GM12878 (cell line): ENCODE measurements at regions not wholly inside any gene's neighbourhood (a gene's known extent, or its start where the extent isn't known, plus 50 kb on each side); places are given as distances from the start of the nearest gene placed in this dataset.

Experiments
- ATAC-seq: fragments of 200-7000 bp; cut with Tn5 transposase; 3 replicates; pipeline ENCODE4 v1.9.1; 2020; ENCODE audit warnings: mild to moderate bottlenecking, moderate library complexity
- BruUV-seq: library from RNA; stranded (reverse); fragments of 400-500 nt; replicated peaks from 2 replicates; lab custom pipeline; 2021; lab: Mats Ljungman, UMichigan
- CTCF ChIA-PET: fragments of 300-600 bp; sonication (Branson Sonifier 250); formaldehyde crosslinking; extraction: SDS; loops from one replicate; lab custom pipeline; 2021; ENCODE audit warnings: inconsistent platforms; lab: Yijun Ruan, JAX
- POLR2A ChIA-PET: fragments of 350-600 bp; formaldehyde crosslinking; extraction: SDS; loops from one replicate; lab custom pipeline; 2021; ENCODE audit warnings: inconsistent platforms; lab: Charles Lee
- RAD21 ChIA-PET: fragments of 300-600 bp; sonication (Branson Sonifier 250); formaldehyde crosslinking; loops from one replicate; lab custom pipeline; 2023; ENCODE audit warnings: antibody characterized with exemption; ENCODE audit not compliant: unreplicated experiment; lab: Charles Lee
- SMC1A ChIA-PET: fragments of 300-600 bp; sonication (Branson Sonifier 250); formaldehyde crosslinking; loops from one replicate; lab custom pipeline; 2023; ENCODE audit not compliant: unreplicated experiment, uncharacterized antibody; lab: Charles Lee
- DNase-seq: peaks from one replicate; pipeline ENCODE4 v3.0.0-alpha.2; 2011; ENCODE audit warnings: low read depth, low spot score
- FAIRE-seq: peaks from 3 replicates; lab custom pipeline; 2011; peaks lifted over from hg19 to GRCh38; lab: Jason Lieb, UNC
- H2AFZ ChIP-seq: 2 replicates; pipeline ENCODE4 v1.6.0; 2011; ENCODE audit warnings: low read depth, low read length, control low read depth; ENCODE audit not compliant: control insufficient read depth
- H3K27ac ChIP-seq: 2 replicates; pipeline ENCODE4 v1.5.1; 2011; ENCODE audit warnings: control low read depth; ENCODE audit not compliant: control insufficient read depth, insufficient read depth
- H3K27me3 ChIP-seq, 2 experiments: replicated peaks in 1 of 2; 2 replicates each; pipeline versions ENCODE4 v1.6.0 to v1.6.1; 2011; ENCODE audit warnings: low read length in 1 of 2; ENCODE audit not compliant: control insufficient read depth in 2 of 2, insufficient read depth in 2 of 2
- H3K36me3 ChIP-seq, 2 experiments: 2 replicates each; pipeline ENCODE4 v1.5.1; 2011; ENCODE audit warnings: low read length in 1 of 2; ENCODE audit not compliant: control insufficient read depth in 2 of 2, insufficient read depth in 2 of 2
- H3K4me1 ChIP-seq: 2 replicates; pipeline ENCODE4 v1.6.1; 2011; ENCODE audit warnings: mild to moderate bottlenecking, low read length, moderate library complexity, mixed read lengths; ENCODE audit not compliant: control insufficient read depth, insufficient read depth
- H3K4me2 ChIP-seq: 2 replicates; pipeline ENCODE4 v1.6.0; 2011; ENCODE audit warnings: control low read depth; ENCODE audit not compliant: control insufficient read depth, insufficient read depth
- H3K4me3 ChIP-seq: fragments of 200-600 bp; sonication (generic); 2 replicates; pipeline ENCODE4 v1.5.1; 2016
- H3K79me2 ChIP-seq: 2 replicates; pipeline ENCODE4 v1.6.0; 2011; ENCODE audit warnings: low read length; ENCODE audit not compliant: control insufficient read depth, insufficient read depth
- H3K9ac ChIP-seq: 2 replicates; pipeline ENCODE4 v1.8.0; 2011; ENCODE audit warnings: low read length, control low read depth, mixed read lengths; ENCODE audit not compliant: control insufficient read depth, insufficient read depth
- H3K9me3 ChIP-seq: replicated peaks from 3 replicates; pipeline ENCODE4 v1.5.1; 2011; ENCODE audit warnings: mild to moderate bottlenecking, low read length; ENCODE audit not compliant: control insufficient read depth, insufficient read depth
- H4K20me1 ChIP-seq: 2 replicates; pipeline ENCODE4 v1.6.0; 2011; ENCODE audit not compliant: control insufficient read depth, insufficient read depth
- EGR1 ChIP-seq, 2 experiments: IDR thresholded peaks; 1 replicate in 1 of 2; 2 replicates in 1 of 2; pipeline ENCODE4 v1.6.1; 2011 to 2012; ENCODE audit warnings: low read depth in 2 of 2, low read length in 2 of 2, borderline replicate concordance in 1 of 2, mild to moderate bottlenecking in 1 of 2, moderate library complexity in 1 of 2
- IRF4 ChIP-seq: IDR thresholded peaks from 2 replicates; pipeline ENCODE4 v1.6.1; 2011; ENCODE audit warnings: low read depth, low read length
- JUNB ChIP-seq: IDR thresholded peaks from 2 replicates; pipeline ENCODE4 v1.6.1; 2016; ENCODE audit warnings: antibody characterized with exemption, mild to moderate bottlenecking
- JUND ChIP-seq: IDR thresholded peaks from 2 replicates; pipeline ENCODE4 v1.6.1; 2012; ENCODE audit warnings: low read depth, mild to moderate bottlenecking, low read length, improper control_type of control experiment, moderate library complexity
- KLF5 ChIP-seq: fragments of 450-650 bp; IDR thresholded peaks from 2 replicates; pipeline ENCODE4 v1.6.1; 2014; ENCODE audit warnings: mild to moderate bottlenecking; ENCODE audit not compliant: partially characterized antibody
- LARP7 ChIP-seq: fragments of 450-650 bp; IDR thresholded peaks from 2 replicates; pipeline ENCODE4 v1.6.1; 2017; ENCODE audit warnings: mild to moderate bottlenecking
- MAX ChIP-seq: IDR thresholded peaks from 2 replicates; pipeline ENCODE4 v1.6.1; 2012; ENCODE audit warnings: low read depth, low read length, improper control_type of control experiment
- NFXL1 ChIP-seq: fragments of 450-650 bp; IDR thresholded peaks from 2 replicates; pipeline ENCODE4 v1.6.1; 2017; ENCODE audit warnings: antibody characterized with exemption, mild to moderate bottlenecking, borderline replicate concordance
- PBX3 ChIP-seq: IDR thresholded peaks from 2 replicates; pipeline ENCODE4 v1.6.1; 2011; ENCODE audit warnings: mild to moderate bottlenecking, low read depth, low read length, moderate library complexity; ENCODE audit not compliant: insufficient replicate concordance
- RB1 ChIP-seq: fragments of 450-650 bp; formaldehyde crosslinking; IDR thresholded peaks from 2 replicates; pipeline ENCODE4 v1.6.1; 2017; ENCODE audit warnings: mild to moderate bottlenecking, borderline replicate concordance
- RCOR1 ChIP-seq: conservative IDR thresholded peaks from 2 replicates; pipeline ENCODE4 v1.6.1; 2012; ENCODE audit warnings: low read depth, low read length, improper control_type of control experiment
- SMAD5 ChIP-seq: IDR thresholded peaks from 2 replicates; pipeline ENCODE4 v1.6.1; 2016; ENCODE audit warnings: antibody characterized with exemption, low read depth
- TARDBP ChIP-seq: IDR thresholded peaks from 2 replicates; pipeline ENCODE4 v1.6.1; 2016; ENCODE audit warnings: borderline replicate concordance
- ZBTB40 ChIP-seq: fragments of 450-650 bp; IDR thresholded peaks from 2 replicates; pipeline ENCODE4 v1.6.1; 2016; ENCODE audit warnings: mild to moderate bottlenecking, moderate library complexity, borderline replicate concordance
- ZNF592 ChIP-seq: fragments of 450-650 bp; IDR thresholded peaks from 2 replicates; pipeline ENCODE4 v1.6.1; 2017; ENCODE audit warnings: mild to moderate bottlenecking, moderate library complexity
- WGBS: methylation state at CpG from one replicate; pipeline ENCODE4 v1.1.6; 2016; ENCODE audit warnings: low lambda C conversion rate; ENCODE audit not compliant: insufficient replicate concordance, insufficient coverage; ENCODE audit errors: missing lambda C conversion rate; 5-methylcytosine and 5-hydroxymethylcytosine counted together
- in situ Hi-C: fragments of 300-500 bp; cut with MboI; formaldehyde crosslinking; loops from 9 replicates; pipeline ENCODE4 v1.14.3; 2018; ENCODE audit warnings: mixed read lengths
- intact Hi-C: fragments of 100-400 bp; cut with micrococcal nuclease; formaldehyde crosslinking; loops from one replicate; pipeline ENCODE4 v1.14.2; 2022; ENCODE audit not compliant: unreplicated experiment

- BruUV-seq = no TSS peak
- Histone ChIP-seq H2AFZ (no peak overlapping the region; the same call in 1 of the 2 replicates), H3K27ac (no peak overlapping the region), H3K79me2 (no peaks in the 10 kb centered on the region), H3K36me3 (no peaks in the 10 kb centered on the region), H3K4me3 (no peak overlapping the region), H3K4me2 (no peak overlapping the region), H3K9me3 (no peaks in the 10 kb centered on the region), H3K9ac (no peak overlapping the region), H4K20me1 (no peaks in the 10 kb centered on the region), H3K4me1 (no peaks in the 10 kb centered on the region), H3K27me3 (no peaks in the 10 kb centered on the region)
- POLR2A ChIA-PET = no interaction called here
- DNase-seq (no peak), FAIRE-seq (no peak), ATAC-seq (peak; percentile 46; the same call in 1 of the 3 replicates)
- intact Hi-C loops = no loop called here
- SMC1A ChIA-PET = interaction anchor here (1.0 to 1.3 kb wide), 2 partner anchors 14 to 131 kb away, joined by 3 read pairs; no protein-coding TSS in a partner anchor
- in situ Hi-C loops = no loop called here
- RAD21 ChIA-PET = interaction anchor here (0.8 to 1.2 kb wide), 3 partner anchors 11 to 509 kb away, joined by 3 read pairs; no protein-coding TSS in a partner anchor
- 95% methylated on average over 1 of the region's 1 CpG for WGBS
- CTCF ChIA-PET = interaction anchor here (0.7 to 1.4 kb wide), 2 partner anchors 12 to 26 kb away, joined by 3 read pairs; no protein-coding TSS in a partner anchor
- TF ChIP-seq EGR1 (IDR thresholded peaks at IDR 0.05; ENCODE audit: borderline replicate concordance in 1 of 2, low read depth in 2 of 2, low read length in 2 of 2) (no peak), NFXL1 (no peak), SMAD5 (no peak), JUND (no peak), TARDBP (no peak), KLF5 (no peak), LARP7 (no peak), RCOR1 (no peak), ZNF592 (no peak), JUNB (no peak), IRF4 (no peak), PBX3 (no peak), RB1 (no peak), MAX (no peak), ZBTB40 (no peak)
Observed at GRCh38 chr2:12376025-12376424, 340.7 kb upstream of the TRIB2 start.
